ENCODE measurements at regions not wholly inside any gene's neighbourhood (a gene's known extent, or its start where the extent isn't known, plus 50 kb on each side); places are given as distances from the start of the nearest gene placed in this dataset.
"Not testable (repeated sequence)": the region's sequence is repeated elsewhere in the genome, so short reads cannot be mapped to it uniquely, and the experiment has no call there.

DNA sequence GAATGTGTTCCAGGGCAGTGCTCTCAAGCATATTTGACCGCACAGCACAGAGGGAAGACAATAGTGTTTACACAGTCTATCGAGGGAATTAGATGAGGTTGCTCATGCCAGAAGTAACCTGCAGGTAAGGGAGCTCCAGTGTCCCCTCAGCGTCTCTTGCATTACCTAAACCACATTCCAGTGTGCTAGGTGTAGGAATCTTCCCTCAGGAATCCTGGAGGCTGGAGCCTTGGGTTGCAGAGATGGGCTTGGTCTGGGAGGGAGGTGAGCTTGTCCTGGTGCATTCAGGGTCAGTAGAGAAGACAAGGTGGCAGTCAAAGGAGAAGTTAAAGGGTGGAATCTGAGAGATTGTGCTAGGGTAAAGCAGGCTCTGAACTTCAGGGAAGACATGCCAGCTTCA is 56.3 kb downstream of the SOX14 start:
- DNase-seq (ENCODE audit: low read depth in 2 of 2), result no peak

DNA sequence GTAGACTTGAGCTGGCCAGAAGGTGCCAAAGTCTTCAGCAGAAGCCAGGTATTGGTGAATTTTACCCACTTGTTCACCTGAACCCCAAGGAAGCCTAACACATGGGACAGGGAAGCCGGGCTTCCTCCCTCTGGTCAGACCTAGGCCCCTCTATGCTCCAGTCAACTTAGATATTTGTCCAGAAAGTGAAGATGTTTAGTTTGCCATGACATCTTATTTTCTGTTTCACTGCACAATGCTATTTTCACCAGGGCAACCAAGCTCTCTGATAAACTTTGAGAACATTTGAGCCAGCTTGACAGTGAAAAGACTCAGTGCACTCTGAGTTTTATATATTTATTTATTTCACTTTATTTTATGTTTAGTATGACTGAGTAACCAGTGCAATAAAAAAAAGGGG is 71.0 kb downstream of the SOX14 start:
- no peak for DNase-seq (ENCODE audit: low read depth in 2 of 2)

DNA sequence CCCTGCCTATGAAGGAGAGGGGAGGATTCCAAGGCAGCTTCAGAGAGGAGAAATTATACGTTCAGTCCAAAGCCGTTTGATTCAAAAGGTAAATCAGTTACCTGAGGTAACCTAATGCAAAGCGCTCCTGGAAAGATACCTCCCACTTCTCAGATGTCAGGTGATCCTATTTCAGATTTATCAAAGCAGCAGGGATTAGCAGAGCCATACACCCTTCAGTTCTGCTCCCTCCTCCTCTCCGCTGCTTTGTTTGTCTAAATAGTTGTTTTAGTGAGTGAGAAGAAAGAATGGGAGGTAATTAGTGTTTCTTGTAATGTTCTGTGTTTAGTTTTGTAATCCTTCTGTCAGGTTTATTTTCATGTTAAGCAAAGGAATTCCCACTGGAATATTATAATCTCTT is 81.1 kb downstream of the SOX14 start:
- DNase-seq (ENCODE audit: low read depth in 2 of 2), result no peak

DNA sequence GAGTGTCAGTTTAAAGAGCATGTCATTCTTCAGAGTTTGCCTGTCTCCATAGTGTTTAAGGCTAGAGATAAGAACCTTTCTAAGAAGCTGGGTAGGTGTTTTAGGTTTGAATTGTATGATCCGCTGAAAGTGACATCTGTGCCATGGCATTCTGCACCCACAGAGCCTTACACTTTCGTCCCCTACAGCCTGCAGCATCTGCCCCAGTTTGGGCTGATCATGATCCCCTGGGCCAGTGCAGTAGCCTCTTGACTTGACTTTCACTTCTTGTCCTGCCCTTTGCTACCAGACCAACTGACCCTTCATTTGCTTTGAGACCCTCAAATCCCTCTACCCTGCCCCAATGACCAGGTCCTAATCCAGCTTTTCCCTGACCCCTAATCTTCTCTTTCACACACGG is 81.6 kb downstream of the SOX14 start:
- DNase-seq (ENCODE audit: low read depth in 2 of 2), result no peak

DNA sequence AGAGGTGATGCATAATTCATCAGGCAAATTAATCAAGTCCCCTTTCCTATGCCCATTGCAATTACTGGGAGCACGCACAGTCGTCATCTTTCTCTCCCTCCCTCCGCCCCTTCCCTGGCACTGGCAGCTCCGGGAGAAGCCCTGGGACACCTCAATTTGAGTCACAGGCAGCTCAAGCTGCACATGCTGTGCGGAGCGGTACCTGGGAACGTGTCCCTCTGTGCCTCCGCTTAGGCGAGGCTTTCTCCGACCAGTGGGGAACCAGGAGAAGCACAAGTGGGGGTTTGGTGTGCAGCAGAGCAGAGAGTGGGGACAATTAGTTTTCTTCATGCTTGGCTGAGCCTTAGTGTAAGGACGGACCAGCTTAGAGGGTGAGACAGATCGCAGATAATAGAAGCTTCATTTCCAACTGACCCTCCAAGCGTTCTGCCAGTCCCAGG is 88.3 kb downstream of the SOX14 start:
- DNase-seq (ENCODE audit: low read depth in 2 of 2), result no peak

DNA sequence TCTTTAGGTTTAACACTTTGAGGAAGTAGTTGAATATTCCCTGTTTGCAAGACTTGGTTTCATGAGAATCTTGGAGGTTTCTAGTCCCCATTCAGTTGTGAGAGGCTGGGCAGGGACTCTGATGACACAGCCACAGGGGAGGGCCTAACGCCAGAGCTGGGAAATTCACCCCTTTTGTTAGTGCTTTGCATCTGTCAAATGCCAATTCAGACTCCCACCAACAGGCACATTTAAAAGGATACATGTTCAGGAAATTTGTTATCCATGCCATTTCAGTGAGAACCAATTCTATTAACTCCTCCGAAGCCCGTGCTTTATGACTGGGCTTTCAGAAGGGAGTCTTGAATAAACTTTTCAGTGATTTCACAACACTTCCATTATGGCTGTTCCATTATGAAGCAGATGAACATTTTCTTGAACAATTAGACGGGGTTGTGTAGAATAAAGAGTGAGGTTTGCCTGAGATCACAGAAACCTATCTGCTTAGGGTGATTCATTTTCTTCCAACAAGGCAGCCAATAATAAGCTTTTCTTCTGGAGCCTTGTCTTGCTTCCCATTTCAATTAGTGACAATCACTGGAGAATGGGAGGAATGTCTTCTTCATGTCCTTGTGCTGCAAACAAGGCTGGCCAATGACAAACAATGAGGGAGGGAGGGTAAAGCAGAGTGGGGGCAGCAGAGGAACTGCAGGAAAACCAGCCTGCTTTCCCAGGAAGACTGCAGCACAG is 90.6 kb downstream of the SOX14 start:
- no peak for DNase-seq (ENCODE audit: low read depth in 2 of 2)

DNA sequence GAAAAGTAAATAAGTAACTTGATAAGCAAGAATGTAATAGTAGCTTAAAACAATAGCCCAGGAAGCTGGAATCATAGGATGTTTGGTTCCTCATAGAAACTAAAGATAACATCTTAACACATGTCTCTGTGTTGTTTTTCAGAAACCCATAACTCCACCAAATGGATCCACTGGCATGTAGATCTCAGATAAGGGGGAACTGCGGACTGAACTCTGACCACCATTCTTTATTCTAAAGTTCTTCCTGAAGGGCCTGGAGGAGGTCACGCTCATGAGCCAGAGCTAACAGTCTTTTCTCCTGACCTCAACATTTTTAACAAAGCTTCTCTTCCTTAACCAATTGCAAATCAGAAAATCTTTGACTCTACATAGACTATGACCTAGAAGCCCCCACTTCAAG is 101.9 kb downstream of the SOX14 start:
- DNase-seq (ENCODE audit: low read depth in 2 of 2), result no peak

DNA sequence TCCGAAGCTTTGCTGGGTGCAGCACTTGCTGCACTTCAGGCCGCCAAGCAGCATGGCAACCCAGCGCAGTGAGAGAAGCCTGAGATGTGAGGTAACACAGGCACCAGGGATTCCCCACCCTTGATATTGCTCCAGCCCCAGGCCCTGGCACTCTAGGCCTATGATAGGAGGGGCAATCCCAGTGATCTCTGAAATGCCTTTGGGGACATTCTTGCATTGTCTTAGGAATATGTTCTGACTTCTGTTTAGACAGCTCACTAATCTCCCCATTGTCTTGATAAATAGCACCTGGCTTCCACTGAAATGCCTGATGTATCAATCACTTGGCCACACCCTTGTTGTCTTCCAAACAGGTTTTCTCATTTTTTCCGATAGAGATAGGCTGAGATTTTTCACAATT is 102.8 kb downstream of the SOX14 start:
- DNase-seq (ENCODE audit: low read depth in 2 of 2), result no peak

DNA sequence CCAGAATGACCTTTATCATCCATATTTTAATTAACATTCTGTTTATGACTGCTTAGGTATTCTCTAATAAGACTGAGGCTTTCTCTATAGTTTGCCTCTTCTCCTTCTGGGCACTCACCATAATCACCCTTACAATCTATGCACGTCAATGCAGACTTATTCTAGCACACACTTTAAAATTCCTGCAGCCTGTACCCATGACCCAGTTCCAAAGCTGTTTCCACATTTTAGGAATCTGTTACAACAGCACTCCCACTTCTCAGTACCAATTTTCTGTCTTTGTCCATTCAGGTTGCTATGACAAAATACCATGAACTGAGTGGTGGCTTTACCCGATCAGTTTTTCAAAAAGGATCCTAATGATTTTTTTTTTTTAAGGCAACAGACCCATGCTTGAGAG is 103.5 kb downstream of the SOX14 start:
- DNase-seq (ENCODE audit: low read depth in 2 of 2), result no peak

DNA sequence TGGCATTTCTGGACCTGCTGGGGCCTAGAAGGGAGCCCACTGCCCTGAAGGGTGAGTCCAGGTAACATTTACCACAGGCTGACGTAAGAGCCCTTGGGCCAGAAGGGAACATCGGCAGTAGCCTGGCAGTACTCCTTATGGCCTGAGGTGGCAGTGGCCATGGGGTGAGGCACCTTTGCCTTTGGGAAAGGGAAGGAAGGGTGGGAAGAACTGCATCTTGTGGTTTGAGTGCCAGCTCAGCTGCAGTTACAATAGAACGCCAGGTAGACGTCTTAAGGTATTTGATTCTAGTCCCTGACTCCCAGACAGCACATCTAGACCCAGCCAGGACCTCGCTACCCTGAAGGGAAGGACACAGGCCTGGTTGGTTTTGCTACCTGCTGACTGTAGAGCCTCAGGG is 104.9 kb downstream of the SOX14 start:
- no peak for DNase-seq (ENCODE audit: low read depth in 2 of 2)

DNA sequence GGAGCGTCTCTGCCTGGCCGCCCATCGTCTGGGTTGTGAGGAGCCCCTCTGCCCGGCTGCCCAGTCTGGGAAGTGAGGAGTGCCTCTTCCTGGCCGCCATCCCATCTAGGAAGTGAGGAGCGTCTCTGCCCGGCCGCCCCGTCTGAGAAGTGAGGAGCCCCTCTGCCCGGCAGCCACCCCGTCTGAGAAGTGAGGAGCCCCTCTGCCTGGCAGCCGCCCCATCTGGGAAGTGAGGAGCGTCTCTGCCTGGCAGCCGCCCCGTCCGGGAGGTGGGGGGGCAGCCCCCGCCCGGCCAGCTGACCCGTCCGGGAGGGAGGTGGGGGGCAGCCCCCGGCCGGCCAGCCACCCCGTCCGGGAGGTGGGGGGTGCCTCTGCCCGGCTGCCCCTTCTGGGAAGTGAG is 108.5 kb downstream of the SOX14 start:
- DNase-seq (ENCODE audit: low read depth in 2 of 2), result not testable (repeated sequence)

DNA sequence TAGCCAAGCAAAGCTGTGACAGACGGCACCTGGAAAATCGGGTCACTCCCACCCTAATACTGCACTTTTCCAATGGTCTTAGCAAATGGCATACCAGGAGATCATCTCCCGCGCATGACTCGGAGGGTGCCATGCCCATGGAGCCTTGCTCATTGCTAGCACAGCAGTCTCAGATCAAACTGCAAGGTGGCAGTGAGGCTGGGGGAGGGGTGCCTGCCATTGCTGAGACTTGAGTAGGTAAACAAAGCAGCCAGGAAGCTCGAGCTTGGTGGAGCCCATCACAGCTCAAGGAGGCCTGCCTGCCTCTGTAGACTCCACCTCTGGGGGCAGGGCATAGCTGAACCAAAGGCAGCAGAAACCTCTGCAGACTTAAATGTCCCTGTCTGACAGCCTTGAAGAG is 113.1 kb upstream of the CLDN18 start:
- DNase-seq (ENCODE audit: low read depth in 2 of 2), result not testable (repeated sequence)

DNA sequence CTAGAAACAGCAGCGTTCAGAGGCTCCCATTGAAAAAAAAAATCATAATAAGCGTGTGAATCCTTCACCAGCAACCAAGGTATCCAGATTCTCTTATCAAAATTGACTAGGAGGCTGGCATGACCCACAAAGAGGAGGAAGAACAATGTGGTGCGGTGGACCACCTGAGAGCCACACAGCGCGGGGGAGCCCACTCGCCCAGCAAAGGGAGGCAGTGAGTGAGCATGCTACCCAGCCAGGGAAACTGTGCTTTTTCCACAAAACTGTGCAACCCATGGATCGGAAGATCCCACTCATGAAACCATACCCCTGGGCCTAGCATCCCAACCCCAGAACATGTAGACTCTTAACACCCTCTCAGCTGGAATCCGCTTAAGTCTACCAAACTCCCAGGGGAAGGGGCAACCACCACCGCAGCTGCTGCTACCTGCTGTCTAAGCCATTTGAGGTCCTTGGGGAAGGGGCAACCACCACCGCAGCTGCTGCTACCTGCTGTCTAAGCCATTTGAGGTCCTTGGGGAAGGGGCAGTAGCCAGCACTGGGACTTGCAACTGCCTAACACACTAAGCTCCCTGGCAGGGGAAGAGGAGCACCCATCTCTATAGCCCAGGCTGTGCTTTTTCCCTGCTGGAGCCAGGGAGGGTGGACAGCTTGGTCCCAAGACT is 102.8 kb upstream of the CLDN18 start:
- DNase-seq (ENCODE audit: low read depth in 2 of 2), result no peak

DNA sequence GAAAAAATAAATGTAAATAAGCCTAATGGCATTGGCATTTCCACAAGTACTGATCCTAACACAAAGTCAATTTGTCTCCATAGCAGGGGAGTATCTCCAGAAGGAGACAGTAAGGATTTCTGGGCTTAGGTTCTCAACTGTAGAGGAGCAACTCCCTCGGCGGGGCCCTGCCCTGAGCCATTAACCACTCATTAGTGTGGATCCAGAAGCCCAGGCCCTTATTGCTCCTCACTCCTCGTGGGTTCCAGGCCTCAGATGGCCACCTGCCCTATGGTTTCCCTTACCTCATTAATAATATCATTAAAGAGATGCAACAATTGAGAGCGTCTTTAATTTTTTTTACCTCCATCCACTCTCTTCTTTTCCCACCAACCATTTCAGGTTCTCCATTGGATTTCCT is 85.3 kb upstream of the CLDN18 start:
- no peak for DNase-seq (ENCODE audit: low read depth in 2 of 2)

DNA sequence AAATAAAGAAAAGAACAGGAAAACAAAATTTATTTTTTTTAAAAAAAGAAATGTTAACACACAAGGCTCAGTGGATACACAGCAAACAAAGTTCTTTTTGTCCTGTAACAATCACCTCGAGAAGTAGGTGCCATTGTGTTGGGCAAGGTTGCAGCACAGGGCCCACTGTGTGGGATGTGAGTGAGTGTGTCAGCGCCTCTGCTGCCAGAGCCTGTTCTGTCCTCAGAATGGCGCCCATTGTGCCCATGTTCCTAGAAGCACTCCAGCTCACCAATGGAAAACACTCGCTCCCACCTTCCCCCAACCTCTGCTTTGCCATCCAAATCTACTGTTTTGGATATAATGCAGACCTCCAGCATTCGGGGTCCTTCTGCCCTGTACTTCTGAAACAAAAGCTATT is 84.9 kb upstream of the CLDN18 start:
- no peak for DNase-seq (ENCODE audit: low read depth in 2 of 2)

DNA sequence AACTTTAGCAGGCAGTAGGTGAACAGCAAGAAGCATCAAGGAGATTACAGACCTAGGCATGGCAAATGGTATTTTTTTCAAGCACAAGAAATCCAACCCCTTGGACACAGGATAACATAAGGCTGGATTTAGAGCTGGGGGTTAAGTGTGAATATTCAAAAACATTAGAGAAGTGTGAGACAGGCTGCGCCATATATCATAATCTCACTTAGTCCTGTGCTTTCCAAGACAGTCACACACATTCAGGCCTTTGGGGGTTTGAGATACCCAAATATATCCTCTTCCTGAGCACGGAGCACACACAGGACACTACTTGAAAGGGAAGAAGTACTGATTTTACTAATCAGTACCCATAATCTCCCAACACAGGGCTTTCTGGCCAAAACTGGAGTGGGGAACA is 83.0 kb upstream of the CLDN18 start:
- DNase-seq (ENCODE audit: low read depth in 2 of 2), result no peak

DNA sequence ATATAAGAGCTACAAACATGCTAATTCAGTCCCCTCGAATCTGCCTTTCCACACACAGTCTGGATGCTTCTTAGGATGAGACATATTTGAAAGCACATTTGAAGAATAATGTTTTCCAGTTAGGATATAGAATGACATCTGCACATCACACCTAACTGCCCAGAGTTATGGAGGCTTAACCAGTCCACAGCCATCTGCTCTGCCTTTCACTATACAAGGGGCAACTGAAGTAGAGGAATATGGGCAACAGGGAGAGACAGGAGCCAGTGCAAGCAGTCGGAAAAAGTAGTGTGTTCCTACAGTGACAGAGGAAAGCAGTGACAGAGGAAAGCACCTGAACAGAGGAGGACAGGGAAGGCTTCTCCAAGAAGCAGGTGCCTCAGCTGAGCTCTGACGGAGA is 79.0 kb upstream of the CLDN18 start:
- no peak for DNase-seq (ENCODE audit: low read depth in 2 of 2)

DNA sequence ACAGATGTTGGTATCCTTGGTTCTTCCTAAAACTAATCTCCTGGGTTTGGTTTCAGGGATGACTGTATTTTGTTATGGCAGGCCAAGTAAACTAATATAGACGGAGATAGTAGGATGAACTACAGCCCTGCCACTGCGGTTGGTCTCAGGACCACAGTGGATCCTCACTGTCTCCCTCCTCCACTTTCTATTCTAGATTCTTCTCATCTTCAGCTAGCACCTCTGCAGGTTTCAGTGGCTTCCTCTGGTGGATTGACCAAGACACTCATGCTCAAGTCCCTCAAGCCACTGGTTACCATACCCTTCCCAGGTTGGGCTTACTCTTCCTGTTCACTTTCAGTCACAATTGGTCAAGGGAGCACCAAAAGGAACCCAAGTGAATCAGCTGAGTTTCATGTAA is 71.1 kb upstream of the CLDN18 start:
- DNase-seq (ENCODE audit: low read depth in 2 of 2), result no peak

DNA sequence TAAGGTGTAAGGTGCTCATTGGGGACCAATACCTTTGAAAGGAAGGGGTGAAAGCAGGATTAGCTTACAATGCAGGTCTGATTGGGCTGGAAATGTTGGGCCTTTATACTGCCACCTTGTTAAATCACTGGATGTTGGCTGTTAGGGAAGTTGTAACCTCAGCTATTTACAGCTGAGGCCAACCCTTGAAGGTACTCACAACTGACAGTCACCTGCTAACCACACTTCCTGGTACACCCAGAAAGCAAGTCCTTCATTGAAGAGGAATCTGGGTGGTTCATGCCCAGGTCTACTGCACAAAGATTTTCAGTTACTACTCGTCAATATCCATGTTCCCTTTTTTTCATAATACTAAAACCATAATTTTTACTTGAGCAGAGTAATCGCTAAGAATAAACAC is 65.4 kb upstream of the CLDN18 start:
- no peak for DNase-seq (ENCODE audit: low read depth in 2 of 2)

DNA sequence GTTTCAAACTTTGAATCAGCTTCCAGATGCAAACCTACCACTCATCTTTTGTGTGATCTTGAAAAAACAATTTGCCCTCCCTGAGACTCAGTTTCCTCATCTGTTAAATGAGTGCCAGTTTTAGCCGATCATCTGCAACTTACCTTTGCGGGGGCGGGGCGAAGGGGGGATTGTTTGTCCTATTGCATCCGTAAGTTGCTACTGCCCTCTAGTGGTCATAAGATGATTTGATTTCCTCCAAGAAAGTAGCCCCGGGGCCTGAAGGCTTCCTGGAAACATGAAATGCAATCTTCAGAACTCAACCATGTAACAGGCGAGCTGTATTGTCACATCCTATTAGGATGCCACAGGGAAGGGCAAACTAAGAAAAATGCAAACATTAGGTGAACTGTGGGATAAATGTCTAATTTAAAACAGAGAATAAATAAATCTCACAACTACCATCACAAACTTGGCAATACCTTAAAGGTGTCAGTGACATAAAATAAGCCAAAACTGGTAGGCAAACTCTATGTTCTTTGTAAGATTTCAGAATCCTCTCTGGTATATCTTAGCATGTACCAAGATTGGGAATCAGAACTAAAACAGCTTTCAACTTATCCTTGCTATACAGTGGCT is 63.5 kb upstream of the CLDN18 start:
- DNase-seq (ENCODE audit: low read depth in 2 of 2), result peak; percentile 0 to 5

DNA sequence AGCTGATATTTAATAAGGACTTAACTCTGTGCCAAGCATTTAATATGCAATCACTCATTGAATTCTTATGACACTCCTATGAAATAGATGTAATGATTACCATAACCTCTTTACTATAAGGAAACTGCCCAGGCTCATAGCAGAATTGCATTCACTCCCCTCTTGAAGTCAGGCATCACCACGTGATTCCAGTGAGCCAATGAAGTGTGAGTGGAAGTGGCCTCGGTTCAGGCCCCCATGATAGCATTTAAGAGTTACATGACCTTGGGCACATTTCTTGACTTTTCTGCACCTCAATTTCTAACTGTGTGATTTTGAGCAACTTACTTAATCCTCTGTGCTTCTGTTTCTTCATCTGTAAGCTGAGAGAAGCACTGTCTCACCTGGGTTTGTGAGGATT is 62.8 kb upstream of the CLDN18 start:
- no peak for DNase-seq (ENCODE audit: low read depth in 2 of 2)

DNA sequence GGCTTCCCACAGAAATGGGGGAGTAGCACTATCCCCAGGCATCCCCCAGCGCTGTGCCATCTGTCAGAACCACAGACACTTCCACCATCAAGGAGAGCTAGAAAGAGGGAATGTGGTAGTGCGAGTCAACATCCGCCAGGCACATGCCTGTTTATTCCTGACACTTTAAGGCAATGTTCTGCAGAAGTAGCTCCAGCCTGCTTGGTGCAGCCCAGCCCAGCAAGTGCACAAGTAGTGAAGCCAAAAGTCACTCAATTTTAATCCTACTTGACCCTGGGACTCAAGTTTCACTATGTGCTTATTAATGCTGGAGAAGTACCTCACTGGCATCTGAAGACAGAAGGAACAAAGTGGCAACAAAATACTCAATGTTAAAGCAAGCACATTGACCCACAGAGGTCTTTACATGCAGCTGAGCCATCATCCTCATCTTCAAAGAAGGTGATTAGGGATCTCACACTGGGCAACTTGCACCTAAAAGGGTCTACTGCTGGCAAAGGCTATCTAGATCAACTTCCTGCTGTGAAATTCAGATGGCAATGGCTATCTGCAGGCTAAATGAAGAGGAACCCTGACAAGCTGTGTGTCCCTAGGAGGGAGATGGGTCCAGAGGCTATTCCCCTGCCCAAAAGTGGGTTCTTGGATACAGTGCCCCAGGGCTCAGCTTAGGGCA is 61.4 kb upstream of the CLDN18 start:
- DNase-seq (ENCODE audit: low read depth in 2 of 2), result no peak

DNA sequence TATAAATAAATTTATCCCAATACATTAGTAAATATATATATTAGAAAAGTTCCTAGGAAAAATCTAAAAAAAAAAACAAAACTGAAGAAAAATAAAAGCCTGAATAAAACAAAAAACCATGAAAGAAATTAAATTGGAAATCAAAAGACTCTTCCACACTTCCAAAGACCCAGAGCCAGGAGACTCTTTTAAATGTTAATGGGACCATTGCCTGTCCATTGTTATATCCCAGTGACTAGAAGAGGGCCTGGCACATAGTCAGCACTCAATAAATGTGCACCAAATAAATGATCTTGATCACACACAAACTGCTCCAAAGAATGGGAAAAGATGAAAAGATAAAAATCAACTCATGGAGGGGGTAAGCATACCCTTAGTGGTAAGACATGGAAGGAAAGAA is 51.3 kb upstream of the CLDN18 start:
- no peak for DNase-seq (ENCODE audit: low read depth in 2 of 2)

All from stimulated activated CD8-positive, alpha-beta memory T cell treated with anti-CD3 and anti-CD28 coated beads, Interleukin-7, amount 100 ng/mL, for 1 hour (primary cell).